OCI-LY3 (cell line): ENCODE measurements at regions not wholly inside any gene's neighbourhood (a gene's known extent, or its start where the extent isn't known, plus 50 kb on each side); places are given as distances from the start of the nearest gene placed in this dataset.

Source experiments
- CTCF ChIP-seq: fragments of 200-600, 300-600 bp; sonication (generic); IDR thresholded peaks from 2 replicates; pipeline ENCODE4 v1.5.1; 2014; ENCODE audit warnings: antibody characterized with exemption, low read length, low read depth
- EZH2phosphoT487 ChIP-seq: fragments of 200-600 bp; shearing (Covaris generic); IDR thresholded peaks from 2 replicates; pipeline ENCODE4 v1.6.1; 2018; ENCODE audit warnings: antibody characterized with exemption, mixed run types, low read depth

GRCh38 chrX:118879586-118879985 lies 56.0 kb downstream of the ZCCHC12 start:
- no peak for TF ChIP-seq CTCF
- no peak for TF ChIP-seq EZH2phosphoT487
